ENCODE measurements at regions not wholly inside any gene's neighbourhood (a gene's known extent, or its start where the extent isn't known, plus 50 kb on each side); places are given as distances from the start of the nearest gene placed in this dataset.

GRCh38 chr6:67646550-67646949 lies 988.5 kb upstream of the ADGRB3 start:
- no peak for DNase-seq

- DNase-seq: no peak
Observed at GRCh38 chr6:67643281-67643680, 991.8 kb upstream of the ADGRB3 start.

- no peak for DNase-seq
Observed at GRCh38 chr6:67642582-67642981, 992.5 kb upstream of the ADGRB3 start.

GRCh38 chr6:67640484-67640883 lies 994.6 kb upstream of the ADGRB3 start:
- no peak for DNase-seq

GRCh38 chr6:67639161-67639560 lies 995.9 kb upstream of the ADGRB3 start:
- no peak for DNase-seq

- DNase-seq: no peak
Observed at GRCh38 chr6:67634199-67634598, 1000.9 kb upstream of the ADGRB3 start.

GRCh38 chr6:67633058-67633457 lies 1002.0 kb upstream of the ADGRB3 start:
- no peak for DNase-seq

GRCh38 chr6:67630146-67630545 lies 1004.9 kb upstream of the ADGRB3 start:
- no peak for DNase-seq

- DNase-seq: no peak
Observed at GRCh38 chr6:67629258-67629657, 1005.8 kb upstream of the ADGRB3 start.

- DNase-seq: no peak
Observed at GRCh38 chr6:67615796-67616195, 1019.3 kb upstream of the ADGRB3 start.

- DNase-seq: no peak
Observed at GRCh38 chr6:67608099-67608749, 1026.9 kb upstream of the ADGRB3 start.

GRCh38 chr6:67606906-67607828 lies 1027.9 kb upstream of the ADGRB3 start:
- DNase-seq: peak; percentile 44

- DNase-seq: no peak
Observed at GRCh38 chr6:67594366-67594765, 1040.7 kb upstream of the ADGRB3 start.

GRCh38 chr6:67593247-67593646 lies 1041.8 kb upstream of the ADGRB3 start:
- DNase-seq: no peak

- DNase-seq: no peak
Observed at GRCh38 chr6:67591910-67592309, 1043.2 kb upstream of the ADGRB3 start.

- DNase-seq: no peak
Observed at GRCh38 chr6:67567842-67568241, 1067.2 kb upstream of the ADGRB3 start.

- no peak for DNase-seq
Observed at GRCh38 chr6:67563671-67564070, 1071.4 kb upstream of the ADGRB3 start.

GRCh38 chr6:67560068-67560467 lies 1075.0 kb upstream of the ADGRB3 start:
- no peak for DNase-seq

- no peak for DNase-seq
Observed at GRCh38 chr6:67558985-67559384, 1076.1 kb upstream of the ADGRB3 start.

GRCh38 chr6:67544851-67545452 lies 1090.1 kb upstream of the ADGRB3 start:
- no peak for DNase-seq

GRCh38 chr6:67541586-67541985 lies 1093.5 kb upstream of the ADGRB3 start:
- no peak for DNase-seq

- no peak for DNase-seq
Observed at GRCh38 chr6:67538032-67538431, 1097.0 kb upstream of the ADGRB3 start.

GRCh38 chr6:67535946-67536345 lies 1099.1 kb upstream of the ADGRB3 start:
- no peak for DNase-seq
